H9 (cell line): ENCODE measurements at regions not wholly inside any gene's neighbourhood (a gene's known extent, or its start where the extent isn't known, plus 50 kb on each side); places are given as distances from the start of the nearest gene placed in this dataset.

Source experiments
- DNase-seq: peaks from one replicate; pipeline ENCODE4 v3.0.0-alpha.2; 2017
- H2AFZ ChIP-seq: one replicate; pipeline ENCODE4 v1.6.1; 2013; ENCODE audit warnings: mild to moderate bottlenecking, low read length, control low read depth, moderate library complexity
- H2AK5ac ChIP-seq: 2 replicates; pipeline ENCODE4 v1.6.1; 2013; ENCODE audit warnings: low read length, control low read depth, mixed read lengths; ENCODE audit not compliant: insufficient read length
- H2BK120ac ChIP-seq: one replicate; pipeline ENCODE4 v1.6.1; 2013; ENCODE audit warnings: low read depth, mild to moderate bottlenecking, low read length, control low read depth, inconsistent platforms; ENCODE audit not compliant: poor library complexity, severe bottlenecking
- H2BK12ac ChIP-seq: 2 replicates; pipeline ENCODE4 v1.6.1; 2013; ENCODE audit warnings: low read length, control low read depth, mixed read lengths, low read depth; ENCODE audit not compliant: insufficient read length
- H2BK15ac ChIP-seq: 2 replicates; pipeline ENCODE4 v1.6.1; 2013; ENCODE audit warnings: low read depth, low read length, control low read depth
- H2BK20ac ChIP-seq: one replicate; pipeline ENCODE4 v1.6.1; 2013; ENCODE audit warnings: low read depth, mild to moderate bottlenecking, low read length, control low read depth, inconsistent platforms; ENCODE audit not compliant: poor library complexity, severe bottlenecking
- H2BK5ac ChIP-seq: 2 replicates; pipeline ENCODE4 v1.6.1; 2013; ENCODE audit warnings: low read length, control low read depth, mixed read lengths; ENCODE audit not compliant: insufficient read length
- H3K14ac ChIP-seq: 2 replicates; pipeline ENCODE4 v1.6.1; 2013; ENCODE audit warnings: low read length, control low read depth; ENCODE audit not compliant: insufficient read depth
- H3K18ac ChIP-seq: 2 replicates; pipeline ENCODE4 v1.6.1; 2013; ENCODE audit warnings: low read depth, mild to moderate bottlenecking, mixed read lengths, low read length, control low read depth; ENCODE audit not compliant: insufficient read length
- H3K23ac ChIP-seq: 2 replicates; pipeline ENCODE4 v1.6.1; 2013; ENCODE audit warnings: low read length, control low read depth, mixed read lengths, low read depth; ENCODE audit not compliant: insufficient read length
- H3K23me2 ChIP-seq: 2 replicates; pipeline ENCODE4 v1.6.1; 2013; ENCODE audit warnings: low read depth, mild to moderate bottlenecking, mixed read lengths, low read length, control low read depth; ENCODE audit not compliant: insufficient read length, poor library complexity, severe bottlenecking
- H3K27ac ChIP-seq: 2 replicates; pipeline ENCODE4 v1.5.1; 2013; ENCODE audit warnings: low read length, control low read depth, mixed read lengths, low read depth; ENCODE audit not compliant: insufficient read length
- H3K27me3 ChIP-seq: 2 replicates; pipeline ENCODE4 v1.6.1; 2013; ENCODE audit warnings: low read length, control low read depth, inconsistent platforms; ENCODE audit not compliant: insufficient read depth
- H3K4ac ChIP-seq: 2 replicates; pipeline ENCODE4 v1.6.1; 2013; ENCODE audit warnings: low read depth, mild to moderate bottlenecking, control low read depth, inconsistent platforms, low read length, moderate library complexity
- H3K4me1 ChIP-seq: 2 replicates; pipeline ENCODE4 v1.6.1; 2013; ENCODE audit warnings: low read length, control low read depth, inconsistent platforms; ENCODE audit not compliant: insufficient read depth
- H3K4me2 ChIP-seq: 2 replicates; pipeline ENCODE4 v1.6.1; 2013; ENCODE audit warnings: low read length, control low read depth, mixed read lengths; ENCODE audit not compliant: insufficient read length, insufficient read depth
- H3K56ac ChIP-seq: 2 replicates; pipeline ENCODE4 v1.6.1; 2013; ENCODE audit warnings: low read depth, mild to moderate bottlenecking, mixed read lengths, low read length, control low read depth; ENCODE audit not compliant: insufficient read length
- H3K79me1 ChIP-seq: 2 replicates; pipeline ENCODE4 v1.6.1; 2013; ENCODE audit warnings: low read depth, mild to moderate bottlenecking, moderate library complexity, low read length, control low read depth, inconsistent platforms; ENCODE audit not compliant: insufficient read depth, poor library complexity, severe bottlenecking
- H3K79me2 ChIP-seq: 2 replicates; pipeline ENCODE4 v1.6.1; 2013; ENCODE audit warnings: low read length, control low read depth, inconsistent platforms; ENCODE audit not compliant: insufficient read depth
- H3K9ac ChIP-seq: 2 replicates; pipeline ENCODE4 v1.6.1; 2013; ENCODE audit warnings: low read length, control low read depth, mixed read lengths; ENCODE audit not compliant: insufficient read length; ENCODE audit errors: extremely low read depth
- H3K9me3 ChIP-seq: one replicate; pipeline ENCODE4 v1.6.1; 2013; ENCODE audit warnings: low read depth, low read length, inconsistent platforms; ENCODE audit not compliant: control insufficient read depth
- H3T11ph ChIP-seq: one replicate; pipeline ENCODE4 v1.6.1; 2013; ENCODE audit warnings: mild to moderate bottlenecking, low read length, control low read depth, inconsistent platforms
- H4K20me1 ChIP-seq: one replicate; pipeline ENCODE4 v1.6.1; 2013; ENCODE audit not compliant: control insufficient read depth, insufficient read length, insufficient read depth
- H4K5ac ChIP-seq: 2 replicates; pipeline ENCODE4 v1.6.1; 2013; ENCODE audit warnings: low read depth, mild to moderate bottlenecking, mixed read lengths, low read length, control low read depth; ENCODE audit not compliant: insufficient read length
- H4K8ac ChIP-seq: replicated peaks from 2 replicates; pipeline ENCODE4 v1.6.1; 2013; ENCODE audit warnings: low read length, control low read depth, mixed read lengths, low read depth; ENCODE audit not compliant: insufficient read length
- H4K91ac ChIP-seq: 2 replicates; pipeline ENCODE4 v1.6.1; 2013; ENCODE audit warnings: low read depth, mild to moderate bottlenecking, moderate library complexity, mixed read lengths, low read length, control low read depth; ENCODE audit not compliant: insufficient read length
- H3K27ac Mint-ChIP-seq, 3 experiments: 2 replicates in 2 of 3; 3 replicates in 1 of 3; pipeline ENCODE4 v1.8.0; 2020 to 2021; ENCODE audit warnings: mixed read lengths in 3 of 3, mild to moderate bottlenecking in 1 of 3, moderate library complexity in 1 of 3
- H3K27me3 Mint-ChIP-seq: 2 replicates; pipeline ENCODE4 v1.8.0; 2021; ENCODE audit warnings: low read depth, mild to moderate bottlenecking, moderate library complexity, mixed read lengths
- H3K36me3 Mint-ChIP-seq, 3 experiments: 2 replicates in 2 of 3; 3 replicates in 1 of 3; pipeline ENCODE4 v1.8.0; 2020 to 2021; ENCODE audit warnings: low read depth in 3 of 3, mixed read lengths in 3 of 3; ENCODE audit not compliant: insufficient read depth in 1 of 3
- H3K4me1 Mint-ChIP-seq, 2 experiments: 2 replicates each; pipeline ENCODE4 v1.8.0; 2020; ENCODE audit warnings: mixed read lengths in 2 of 2
- H3K4me3 Mint-ChIP-seq, 2 experiments: 2 replicates in 1 of 2; 3 replicates in 1 of 2; pipeline ENCODE4 v1.8.0; 2020 to 2021; ENCODE audit warnings: mild to moderate bottlenecking in 2 of 2, mixed read lengths in 2 of 2, moderate library complexity in 1 of 2
- H3K9me3 Mint-ChIP-seq, 2 experiments: 2 replicates in 1 of 2; 3 replicates in 1 of 2; pipeline ENCODE4 v1.8.0; 2020; ENCODE audit warnings: mild to moderate bottlenecking in 2 of 2, mixed read lengths in 2 of 2, moderate library complexity in 1 of 2
- WGBS: extraction: QIAGEN DNeasy Blood & Tissue Kit; methylation state at CpG from one replicate; pipeline ENCODE4 v1.1.7; 2013; ENCODE audit warnings: missing lambda C conversion rate, low lambda C conversion rate, mixed read lengths; ENCODE audit not compliant: insufficient read length; ENCODE audit errors: extremely low coverage; 5-methylcytosine and 5-hydroxymethylcytosine counted together
- TF ChIP-seq, protein P1 (sequence below): fragments of 200-600 bp; sonication (generic); conservative IDR thresholded peaks from 3 replicates; pipeline ENCODE4 v1.8.0; 2021; ENCODE audit warnings: antibody characterized with exemption, mild to moderate bottlenecking

DNA sequence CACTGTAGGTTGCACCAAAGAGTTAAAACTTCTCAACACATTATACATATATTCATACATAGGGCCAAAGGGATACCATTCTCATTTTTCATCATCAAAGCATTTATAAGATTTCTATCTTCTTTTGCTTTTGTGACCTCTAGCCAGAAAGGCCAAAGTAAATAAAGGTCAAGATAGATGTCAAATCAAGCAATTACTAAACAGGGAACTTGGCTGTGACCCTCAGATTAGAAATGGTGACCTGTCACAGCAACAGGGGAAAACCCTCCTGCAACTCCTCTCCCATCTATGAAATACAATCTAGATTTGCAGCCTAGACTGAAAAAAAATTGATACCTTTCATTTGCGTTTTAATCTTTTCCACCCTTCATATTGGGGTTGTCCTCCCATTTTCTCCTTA is 225.6 kb upstream of the FAM241A start:
- H3K4me1 ChIP-seq, result no peaks in the 10 kb centered on the region
- WGBS, result no CpG with 5 or more reads among the region's 1 CpG

More for the DNA sequence above, 225.6 kb upstream of the FAM241A start:
- Histone ChIP-seq H3K9ac (no peak overlapping the region), H3K27me3 (no peaks in the 10 kb centered on the region), H4K20me1 (no peaks in the 10 kb centered on the region), H2BK15ac (no peak overlapping the region), H2BK120ac (no peak overlapping the region), H2BK20ac (no peak overlapping the region), H3K4me2 (no peak overlapping the region), H4K91ac (no peak overlapping the region), H3K23ac (no peak overlapping the region), H3K9me3 (no peaks in the 10 kb centered on the region), H3K18ac (no peak overlapping the region), H4K8ac (no peak overlapping the region), H2BK12ac (no peak overlapping the region), H2AFZ (no peak overlapping the region), H3T11ph (no peak overlapping the region), H2BK5ac (no peak overlapping the region), H3K14ac (no peak overlapping the region), H4K5ac (no peak overlapping the region), H3K4ac (no peak overlapping the region), H2AK5ac (no peak overlapping the region), H3K23me2 (no peaks in the 10 kb centered on the region), H3K79me2 (no peaks in the 10 kb centered on the region), H3K27ac (no peak overlapping the region), H3K79me1 (no peaks in the 10 kb centered on the region), H3K56ac (no peak overlapping the region)
- Mint-ChIP-seq H3K9me3 (no peaks in the 10 kb centered on the region), H3K27ac (no peak overlapping the region), H3K36me3 (no peaks in the 10 kb centered on the region), H3K4me1 (no peaks in the 10 kb centered on the region), H3K4me3 (no peak overlapping the region), H3K27me3 (no peaks in the 10 kb centered on the region)
- DNase-seq, result no peak
- TF ChIP-seq, protein P1, sequence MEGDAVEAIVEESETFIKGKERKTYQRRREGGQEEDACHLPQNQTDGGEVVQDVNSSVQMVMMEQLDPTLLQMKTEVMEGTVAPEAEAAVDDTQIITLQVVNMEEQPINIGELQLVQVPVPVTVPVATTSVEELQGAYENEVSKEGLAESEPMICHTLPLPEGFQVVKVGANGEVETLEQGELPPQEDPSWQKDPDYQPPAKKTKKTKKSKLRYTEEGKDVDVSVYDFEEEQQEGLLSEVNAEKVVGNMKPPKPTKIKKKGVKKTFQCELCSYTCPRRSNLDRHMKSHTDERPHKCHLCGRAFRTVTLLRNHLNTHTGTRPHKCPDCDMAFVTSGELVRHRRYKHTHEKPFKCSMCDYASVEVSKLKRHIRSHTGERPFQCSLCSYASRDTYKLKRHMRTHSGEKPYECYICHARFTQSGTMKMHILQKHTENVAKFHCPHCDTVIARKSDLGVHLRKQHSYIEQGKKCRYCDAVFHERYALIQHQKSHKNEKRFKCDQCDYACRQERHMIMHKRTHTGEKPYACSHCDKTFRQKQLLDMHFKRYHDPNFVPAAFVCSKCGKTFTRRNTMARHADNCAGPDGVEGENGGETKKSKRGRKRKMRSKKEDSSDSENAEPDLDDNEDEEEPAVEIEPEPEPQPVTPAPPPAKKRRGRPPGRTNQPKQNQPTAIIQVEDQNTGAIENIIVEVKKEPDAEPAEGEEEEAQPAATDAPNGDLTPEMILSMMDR, result no peak
